ENCODE measurements at regions not wholly inside any gene's neighbourhood (a gene's known extent, or its start where the extent isn't known, plus 50 kb on each side); places are given as distances from the start of the nearest gene placed in this dataset.

GRCh38 chr3:127037418-127037841, 54.5 kb downstream of the PLXNA1 start:
- no peak overlapping the region for H3K4me3 ChIP-seq (ENCODE audit: control insufficient read depth in 1 of 7, extremely low read depth in 1 of 7, insufficient read depth in 4 of 7, low read depth in 2 of 7, low read length in 6 of 7)
- ChIA-PET CTCF (no interaction called here), POLR2A (no interaction called here)
- no peaks in the 10 kb centered on the region for H3K9me3 ChIP-seq (ENCODE audit: control extremely low read depth in 1 of 5, control insufficient read depth in 4 of 5, insufficient read depth in 2 of 5, low read depth in 1 of 5, low read length in 4 of 5)
- H3K4me1 ChIP-seq (ENCODE audit: control extremely low read depth in 1 of 4, control insufficient read depth in 4 of 4, insufficient read depth in 4 of 4, low read length in 3 of 4): no peaks in the 10 kb centered on the region
- H3K36me3 ChIP-seq (ENCODE audit: control insufficient read depth in 4 of 4, insufficient read depth in 4 of 4, low read length in 3 of 4): no peaks in the 10 kb centered on the region
- H3K27me3 ChIP-seq (replicated peaks in 2 of 5; ENCODE audit: control insufficient read depth in 4 of 5, insufficient read depth in 5 of 5, low read length in 4 of 5): peaks cover 0 to 14% (median 2%) of the 10 kb centered on the region in 5 experiments
- no peak for DNase-seq
- H3K27ac ChIP-seq (ENCODE audit: insufficient read depth in 1 of 2, low read depth in 1 of 2, low read length in 2 of 2, poor library complexity in 1 of 2, severe bottlenecking in 2 of 2): no peak overlapping the region
- WGBS (ENCODE audit: insufficient coverage): 98% methylated on average over 11 of the region's 11 CpGs

- 94% methylated on average over 7 of the region's 10 CpGs for WGBS (ENCODE audit: insufficient coverage)
- no peaks in the 10 kb centered on the region for H3K36me3 ChIP-seq (ENCODE audit: control insufficient read depth in 4 of 4, insufficient read depth in 4 of 4, low read length in 3 of 4)
- H3K4me1 ChIP-seq (ENCODE audit: control extremely low read depth in 1 of 4, control insufficient read depth in 4 of 4, insufficient read depth in 4 of 4, low read length in 3 of 4): no peaks in the 10 kb centered on the region
- no peak overlapping the region for H3K27ac ChIP-seq (ENCODE audit: insufficient read depth in 1 of 2, low read depth in 1 of 2, low read length in 2 of 2, poor library complexity in 1 of 2, severe bottlenecking in 2 of 2)
- ChIA-PET CTCF (no interaction called here), POLR2A (no interaction called here)
- no peak overlapping the region for H3K4me3 ChIP-seq (ENCODE audit: control insufficient read depth in 1 of 7, extremely low read depth in 1 of 7, insufficient read depth in 4 of 7, low read depth in 2 of 7, low read length in 6 of 7)
- H3K9me3 ChIP-seq (ENCODE audit: control extremely low read depth in 1 of 5, control insufficient read depth in 4 of 5, insufficient read depth in 2 of 5, low read depth in 1 of 5, low read length in 4 of 5): no peaks in the 10 kb centered on the region
- H3K27me3 ChIP-seq (replicated peaks in 2 of 5; ENCODE audit: control insufficient read depth in 4 of 5, insufficient read depth in 5 of 5, low read length in 4 of 5): peaks cover 0 to 14% (median 2%) of the 10 kb centered on the region in 5 experiments
- DNase-seq: no peak
These were observed 55.1 kb downstream of the PLXNA1 start for GRCh38 chr3:127037971-127038446.

DNA sequence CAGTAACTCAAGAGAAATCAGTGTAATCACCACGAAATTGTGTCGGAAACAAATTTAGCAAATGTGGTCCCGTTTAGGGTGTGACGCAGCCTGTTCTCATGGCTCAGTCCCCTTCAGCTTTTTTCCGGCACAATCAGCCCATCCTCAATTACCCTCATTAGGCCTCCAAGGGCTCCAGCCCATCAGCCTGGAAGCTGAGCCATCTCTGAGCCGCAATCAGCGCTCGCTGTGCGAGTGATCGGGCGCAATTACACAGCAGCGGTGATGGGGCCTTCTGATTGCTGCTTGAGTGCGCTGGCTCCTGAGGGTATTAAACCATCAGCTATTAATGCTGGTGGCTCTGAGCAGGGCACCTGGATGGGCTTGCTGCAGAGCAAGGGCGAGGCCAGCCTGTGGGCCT, 55.6 kb downstream of the PLXNA1 start:
- Histone ChIP-seq H3K36me3 (ENCODE audit: control insufficient read depth in 4 of 4, insufficient read depth in 4 of 4, low read length in 3 of 4) (no peaks in the 10 kb centered on the region), H3K4me3 (ENCODE audit: control insufficient read depth in 1 of 7, extremely low read depth in 1 of 7, insufficient read depth in 4 of 7, low read depth in 2 of 7, low read length in 6 of 7) (no peak overlapping the region), H3K27me3 (replicated peaks in 2 of 5; ENCODE audit: control insufficient read depth in 4 of 5, insufficient read depth in 5 of 5, low read length in 4 of 5) (peaks cover 0 to 14% (median 2%) of the 10 kb centered on the region in 5 experiments), H3K27ac (ENCODE audit: insufficient read depth in 1 of 2, low read depth in 1 of 2, low read length in 2 of 2, poor library complexity in 1 of 2, severe bottlenecking in 2 of 2) (no peak overlapping the region), H3K9me3 (ENCODE audit: control extremely low read depth in 1 of 5, control insufficient read depth in 4 of 5, insufficient read depth in 2 of 5, low read depth in 1 of 5, low read length in 4 of 5) (no peaks in the 10 kb centered on the region), H3K4me1 (ENCODE audit: control extremely low read depth in 1 of 4, control insufficient read depth in 4 of 4, insufficient read depth in 4 of 4, low read length in 3 of 4) (no peaks in the 10 kb centered on the region)
- WGBS (ENCODE audit: insufficient coverage): 100% methylated on average over 12 of the region's 14 CpGs
- no peak for DNase-seq
- ChIA-PET POLR2A (no interaction called here), CTCF (no interaction called here)

- ChIA-PET CTCF (no interaction called here), POLR2A (no interaction called here)
- no peak for DNase-seq
These were observed 56.1 kb downstream of the PLXNA1 start for GRCh38 chr3:127038923-127039581.

DNA sequence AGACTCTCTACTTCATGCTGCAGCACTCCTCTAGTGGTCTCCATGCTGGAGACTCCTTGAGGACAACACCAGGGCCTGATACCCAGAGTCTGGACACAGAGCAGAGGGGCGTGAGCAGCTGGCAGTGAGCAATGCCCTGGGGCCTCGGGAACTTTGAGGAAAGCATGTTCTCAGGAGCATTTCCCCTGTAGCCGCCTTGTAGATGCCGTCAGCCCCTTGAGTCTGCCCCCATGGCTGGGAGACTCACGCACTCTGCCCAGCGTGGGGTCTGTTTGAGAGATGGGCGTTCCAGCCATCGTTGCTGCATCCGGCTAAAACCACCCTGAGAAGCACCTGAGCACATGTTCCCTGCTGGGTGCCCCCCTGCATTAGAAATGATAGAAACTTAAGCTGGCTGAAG, 56.8 kb downstream of the PLXNA1 start:
- H3K9me3 ChIP-seq (ENCODE audit: control extremely low read depth in 1 of 5, control insufficient read depth in 4 of 5, insufficient read depth in 2 of 5, low read depth in 1 of 5, low read length in 4 of 5): no peaks in the 10 kb centered on the region
- H3K36me3 ChIP-seq (ENCODE audit: control insufficient read depth in 4 of 4, insufficient read depth in 4 of 4, low read length in 3 of 4): no peaks in the 10 kb centered on the region
- H3K27ac ChIP-seq (ENCODE audit: insufficient read depth in 1 of 2, low read depth in 1 of 2, low read length in 2 of 2, poor library complexity in 1 of 2, severe bottlenecking in 2 of 2): no peak overlapping the region
- H3K27me3 ChIP-seq (replicated peaks in 2 of 5; ENCODE audit: control insufficient read depth in 4 of 5, insufficient read depth in 5 of 5, low read length in 4 of 5): peaks cover 0 to 14% (median 4%) of the 10 kb centered on the region in 5 experiments
- no peak for DNase-seq
- 89% methylated on average over 8 of the region's 9 CpGs for WGBS (ENCODE audit: insufficient coverage)
- H3K4me1 ChIP-seq (ENCODE audit: control extremely low read depth in 1 of 4, control insufficient read depth in 4 of 4, insufficient read depth in 4 of 4, low read length in 3 of 4): no peaks in the 10 kb centered on the region
- CTCF ChIA-PET: no interaction called here
- POLR2A ChIA-PET: no interaction called here
- H3K4me3 ChIP-seq (ENCODE audit: control insufficient read depth in 1 of 7, extremely low read depth in 1 of 7, insufficient read depth in 4 of 7, low read depth in 2 of 7, low read length in 6 of 7): no peak overlapping the region

More at GRCh38 chr3:127038923-127039581, 56.1 kb downstream of the PLXNA1 start:
- peaks cover 0 to 14% (median 4%) of the 10 kb centered on the region in 5 experiments for H3K27me3 ChIP-seq (replicated peaks in 2 of 5; ENCODE audit: control insufficient read depth in 4 of 5, insufficient read depth in 5 of 5, low read length in 4 of 5)
- H3K36me3 ChIP-seq (ENCODE audit: control insufficient read depth in 4 of 4, insufficient read depth in 4 of 4, low read length in 3 of 4): no peaks in the 10 kb centered on the region
- 93% methylated on average over 12 of the region's 12 CpGs for WGBS (ENCODE audit: insufficient coverage)
- H3K27ac ChIP-seq (ENCODE audit: insufficient read depth in 1 of 2, low read depth in 1 of 2, low read length in 2 of 2, poor library complexity in 1 of 2, severe bottlenecking in 2 of 2): no peak overlapping the region
- H3K4me3 ChIP-seq (ENCODE audit: control insufficient read depth in 1 of 7, extremely low read depth in 1 of 7, insufficient read depth in 4 of 7, low read depth in 2 of 7, low read length in 6 of 7): no peak overlapping the region
- H3K4me1 ChIP-seq (ENCODE audit: control extremely low read depth in 1 of 4, control insufficient read depth in 4 of 4, insufficient read depth in 4 of 4, low read length in 3 of 4): no peaks in the 10 kb centered on the region
- H3K9me3 ChIP-seq (ENCODE audit: control extremely low read depth in 1 of 5, control insufficient read depth in 4 of 5, insufficient read depth in 2 of 5, low read depth in 1 of 5, low read length in 4 of 5): no peaks in the 10 kb centered on the region

GRCh38 chr3:127040216-127040615, 57.3 kb downstream of the PLXNA1 start:
- WGBS (ENCODE audit: insufficient coverage): 78% methylated on average over 4 of the region's 4 CpGs
- Histone ChIP-seq H3K27me3 (replicated peaks in 2 of 5; ENCODE audit: control insufficient read depth in 4 of 5, insufficient read depth in 5 of 5, low read length in 4 of 5) (peaks cover 0 to 17% (median 4%) of the 10 kb centered on the region in 5 experiments), H3K4me3 (ENCODE audit: control insufficient read depth in 1 of 7, extremely low read depth in 1 of 7, insufficient read depth in 4 of 7, low read depth in 2 of 7, low read length in 6 of 7) (no peak overlapping the region), H3K9me3 (ENCODE audit: control extremely low read depth in 1 of 5, control insufficient read depth in 4 of 5, insufficient read depth in 2 of 5, low read depth in 1 of 5, low read length in 4 of 5) (no peaks in the 10 kb centered on the region), H3K4me1 (ENCODE audit: control extremely low read depth in 1 of 4, control insufficient read depth in 4 of 4, insufficient read depth in 4 of 4, low read length in 3 of 4) (no peaks in the 10 kb centered on the region), H3K36me3 (ENCODE audit: control insufficient read depth in 4 of 4, insufficient read depth in 4 of 4, low read length in 3 of 4) (no peaks in the 10 kb centered on the region), H3K27ac (ENCODE audit: insufficient read depth in 1 of 2, low read depth in 1 of 2, low read length in 2 of 2, poor library complexity in 1 of 2, severe bottlenecking in 2 of 2) (no peak overlapping the region)
- ChIA-PET POLR2A (no interaction called here), CTCF (no interaction called here)
- DNase-seq: no peak

GRCh38 chr3:127041264-127041820, 58.4 kb downstream of the PLXNA1 start:
- 98% methylated on average over 11 of the region's 13 CpGs for WGBS (ENCODE audit: insufficient coverage)
- ChIA-PET POLR2A (no interaction called here), CTCF (no interaction called here)
- no peak overlapping the region for H3K27ac ChIP-seq (ENCODE audit: insufficient read depth in 1 of 2, low read depth in 1 of 2, low read length in 2 of 2, poor library complexity in 1 of 2, severe bottlenecking in 2 of 2)
- no peak for DNase-seq
- no peaks in the 10 kb centered on the region for H3K36me3 ChIP-seq (ENCODE audit: control insufficient read depth in 4 of 4, insufficient read depth in 4 of 4, low read length in 3 of 4)
- H3K27me3 ChIP-seq (replicated peaks in 2 of 5; ENCODE audit: control insufficient read depth in 4 of 5, insufficient read depth in 5 of 5, low read length in 4 of 5): peaks cover 0 to 22% (median 4%) of the 10 kb centered on the region in 5 experiments
- H3K4me1 ChIP-seq (ENCODE audit: control extremely low read depth in 1 of 4, control insufficient read depth in 4 of 4, insufficient read depth in 4 of 4, low read length in 3 of 4): no peaks in the 10 kb centered on the region
- no peak overlapping the region for H3K4me3 ChIP-seq (ENCODE audit: control insufficient read depth in 1 of 7, extremely low read depth in 1 of 7, insufficient read depth in 4 of 7, low read depth in 2 of 7, low read length in 6 of 7)
- no peaks in the 10 kb centered on the region for H3K9me3 ChIP-seq (ENCODE audit: control extremely low read depth in 1 of 5, control insufficient read depth in 4 of 5, insufficient read depth in 2 of 5, low read depth in 1 of 5, low read length in 4 of 5)

Measured in common myeloid progenitor, CD34-positive (primary cell).